ENCODE measurements at regions not wholly inside any gene's neighbourhood (a gene's known extent, or its start where the extent isn't known, plus 50 kb on each side); places are given as distances from the start of the nearest gene placed in this dataset. TPM values are rescaled to one million over a fixed set of nuclear protein-coding genes. Genes with fewer than 3 reads are reported as not detected.

Small RNA genes lying in the stretch of these regions (small RNA-seq; reads per million reads assigned to genes)
- not detected for gene RNU6-462P
